Omental fat pad (tissue), 3 donors: ENCODE measurements at regions not wholly inside any gene's neighbourhood (a gene's known extent, or its start where the extent isn't known, plus 50 kb on each side); places are given as distances from the start of the nearest gene placed in this dataset.

ENCODE experiments used
- ATAC-seq: fragments of 150-250 bp; one replicate; pipeline ENCODE4 v1.9.1; 2016; ENCODE audit warnings: mild to moderate bottlenecking, moderate library complexity; ENCODE audit not compliant: low FRiP score
- DNase-seq: peaks from one replicate; pipeline ENCODE4 v3.0.0-alpha.2; 2019; ENCODE audit warnings: low spot score
- TF ChIP-seq, protein P1 (sequence below), 3 donors: fragments of 450-650 bp; IDR thresholded peaks; one replicate each; pipeline ENCODE4 v1.5.1; 2016 to 2017; ENCODE audit warnings: antibody characterized with exemption in 3 of 3, mild to moderate bottlenecking in 3 of 3, moderate library complexity in 2 of 3

DNA sequence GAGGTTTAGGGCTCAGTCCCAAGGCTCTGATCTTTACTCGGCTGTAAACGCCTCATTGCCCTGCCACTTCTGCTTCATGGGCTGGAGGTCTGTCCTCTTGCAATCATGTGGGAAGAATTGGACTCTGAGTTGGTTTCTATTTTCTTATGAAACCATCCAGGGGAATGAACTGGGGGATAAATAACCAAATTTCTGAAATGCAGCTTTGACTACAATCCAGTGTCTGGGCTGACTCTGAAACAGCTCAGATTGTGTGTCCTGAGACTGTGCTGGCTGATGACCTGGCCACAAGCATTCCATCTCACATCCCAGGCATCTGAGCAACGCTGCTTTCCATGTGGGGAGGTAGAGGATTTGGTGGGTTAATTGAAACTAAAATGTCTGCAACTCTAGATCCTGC lies 71.0 kb upstream of the GALNT15 start:
- TF ChIP-seq, protein P1, sequence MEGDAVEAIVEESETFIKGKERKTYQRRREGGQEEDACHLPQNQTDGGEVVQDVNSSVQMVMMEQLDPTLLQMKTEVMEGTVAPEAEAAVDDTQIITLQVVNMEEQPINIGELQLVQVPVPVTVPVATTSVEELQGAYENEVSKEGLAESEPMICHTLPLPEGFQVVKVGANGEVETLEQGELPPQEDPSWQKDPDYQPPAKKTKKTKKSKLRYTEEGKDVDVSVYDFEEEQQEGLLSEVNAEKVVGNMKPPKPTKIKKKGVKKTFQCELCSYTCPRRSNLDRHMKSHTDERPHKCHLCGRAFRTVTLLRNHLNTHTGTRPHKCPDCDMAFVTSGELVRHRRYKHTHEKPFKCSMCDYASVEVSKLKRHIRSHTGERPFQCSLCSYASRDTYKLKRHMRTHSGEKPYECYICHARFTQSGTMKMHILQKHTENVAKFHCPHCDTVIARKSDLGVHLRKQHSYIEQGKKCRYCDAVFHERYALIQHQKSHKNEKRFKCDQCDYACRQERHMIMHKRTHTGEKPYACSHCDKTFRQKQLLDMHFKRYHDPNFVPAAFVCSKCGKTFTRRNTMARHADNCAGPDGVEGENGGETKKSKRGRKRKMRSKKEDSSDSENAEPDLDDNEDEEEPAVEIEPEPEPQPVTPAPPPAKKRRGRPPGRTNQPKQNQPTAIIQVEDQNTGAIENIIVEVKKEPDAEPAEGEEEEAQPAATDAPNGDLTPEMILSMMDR (IDR thresholded peaks at IDR 0.05) = no peak
- ATAC-seq (no peak), DNase-seq (no peak)

DNA sequence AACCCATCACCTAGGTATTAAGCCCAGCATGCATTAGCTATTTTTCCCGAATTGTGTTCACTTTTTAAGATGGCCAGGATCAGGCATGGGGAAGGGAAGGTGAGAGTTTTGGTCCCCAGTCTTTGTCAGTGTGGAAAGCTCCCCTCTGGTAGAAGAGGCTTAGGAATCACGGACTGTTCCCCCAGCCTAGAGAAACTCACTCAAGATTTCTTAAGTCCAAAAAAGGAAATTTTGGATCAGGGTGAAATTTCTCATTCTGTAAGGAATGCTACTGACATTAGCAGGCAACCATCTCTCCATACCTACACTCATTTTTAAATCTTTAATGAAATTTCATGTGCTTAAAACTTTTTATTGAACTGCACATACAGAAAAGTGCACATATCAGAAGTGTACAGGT lies 70.3 kb upstream of the GALNT15 start:
- ATAC-seq = no peak

DNA sequence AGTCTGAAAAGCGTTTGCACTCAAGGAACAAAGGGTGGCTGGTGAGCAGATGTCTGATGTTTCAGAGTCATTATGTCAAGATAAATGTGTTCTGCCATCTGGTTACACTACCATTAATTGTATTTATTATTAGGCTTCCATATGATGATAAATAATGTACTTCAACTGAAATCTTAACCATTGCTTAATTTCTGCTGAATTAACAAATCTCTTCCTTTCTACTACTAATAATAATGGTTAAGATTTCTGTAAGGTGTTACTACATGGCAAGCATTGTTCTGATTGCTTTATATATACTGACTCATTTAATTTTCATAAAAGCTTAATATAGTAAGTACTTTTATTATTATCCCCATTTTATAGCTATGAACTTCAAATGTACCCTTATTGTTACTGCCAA lies 68.4 kb upstream of the GALNT15 start:
- TF ChIP-seq, protein P1 (IDR thresholded peaks at IDR 0.05) = no peak
- no peak for ATAC-seq
- DNase-seq = no peak

More for the DNA sequence above, 70.3 kb upstream of the GALNT15 start:
- TF ChIP-seq, protein P1 (IDR thresholded peaks at IDR 0.05) = no peak
- no peak for DNase-seq

DNA sequence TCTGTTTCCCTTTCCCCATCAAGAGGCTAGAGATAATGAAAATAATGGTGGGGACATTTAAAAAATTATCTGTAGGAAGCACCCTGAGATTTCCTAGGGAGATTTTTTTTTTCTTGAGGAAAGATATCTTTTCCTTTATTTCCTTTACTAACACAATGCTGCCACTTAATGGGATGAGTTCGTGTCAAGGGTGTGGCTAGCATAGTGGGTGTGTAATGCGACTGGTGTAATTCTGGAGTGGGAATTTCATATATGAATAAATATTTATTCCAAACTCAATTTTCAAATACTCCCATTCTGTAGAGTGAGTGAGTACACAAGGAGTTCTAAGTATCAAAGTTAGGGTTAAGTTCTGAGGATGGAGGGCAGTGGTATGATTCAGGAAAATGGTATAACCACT lies 66.1 kb upstream of the GALNT15 start:
- no peak for ATAC-seq
- TF ChIP-seq, protein P1 (IDR thresholded peaks at IDR 0.05) = no peak
- DNase-seq = no peak

DNA sequence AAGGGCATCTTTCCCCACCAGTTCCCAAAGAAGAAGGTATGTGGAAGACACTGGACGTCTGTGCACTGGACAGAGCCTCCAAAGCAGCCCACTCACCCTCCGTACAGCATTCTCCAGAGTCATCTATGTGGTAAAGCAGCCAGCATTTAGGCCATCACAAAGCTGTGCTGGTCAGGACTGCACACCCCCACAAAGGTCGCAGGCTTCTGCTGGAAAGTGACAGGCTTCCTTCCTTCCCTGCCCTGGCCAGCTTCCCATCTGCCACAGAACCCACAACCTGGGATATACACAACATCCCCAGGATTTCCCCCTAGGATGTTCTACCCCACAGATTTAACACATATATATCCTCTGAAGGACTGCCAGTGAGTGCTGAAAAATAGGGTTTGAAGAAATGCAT lies 64.6 kb upstream of the GALNT15 start:
- ATAC-seq = no peak

DNA sequence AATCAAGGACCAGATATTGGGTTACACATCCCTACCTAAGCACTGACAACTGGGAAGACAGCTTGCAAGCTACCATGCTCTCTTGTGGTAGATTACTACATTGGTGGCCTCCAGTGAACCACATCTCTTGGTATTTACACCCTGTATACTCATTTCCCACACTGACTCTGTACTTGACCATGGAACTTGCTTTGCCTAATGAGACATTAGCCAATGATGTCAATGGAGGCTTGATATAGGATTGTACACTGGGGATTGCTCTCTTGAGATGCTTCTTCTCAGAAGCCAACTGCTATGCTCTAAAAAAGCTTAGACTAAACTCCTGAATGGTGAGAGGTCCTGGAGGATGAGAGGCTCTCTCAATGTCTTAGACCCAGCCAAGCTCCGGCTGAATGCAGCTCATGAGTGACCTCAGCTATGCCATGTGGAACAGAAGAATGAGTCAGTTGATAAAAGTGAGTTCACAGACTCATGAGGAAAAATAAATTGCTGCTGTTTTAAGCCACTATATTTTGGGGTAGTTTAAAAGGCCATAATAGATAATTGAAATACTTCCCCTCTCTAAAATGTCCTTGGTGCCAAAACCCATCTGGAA lies 61.5 kb upstream of the GALNT15 start:
- TF ChIP-seq, protein P1 (IDR thresholded peaks at IDR 0.05) = no peak
- DNase-seq (no peak), ATAC-seq (no peak)

More for the DNA sequence above, 64.6 kb upstream of the GALNT15 start:
- DNase-seq = no peak
- TF ChIP-seq, protein P1 (IDR thresholded peaks at IDR 0.05) = no peak

DNA sequence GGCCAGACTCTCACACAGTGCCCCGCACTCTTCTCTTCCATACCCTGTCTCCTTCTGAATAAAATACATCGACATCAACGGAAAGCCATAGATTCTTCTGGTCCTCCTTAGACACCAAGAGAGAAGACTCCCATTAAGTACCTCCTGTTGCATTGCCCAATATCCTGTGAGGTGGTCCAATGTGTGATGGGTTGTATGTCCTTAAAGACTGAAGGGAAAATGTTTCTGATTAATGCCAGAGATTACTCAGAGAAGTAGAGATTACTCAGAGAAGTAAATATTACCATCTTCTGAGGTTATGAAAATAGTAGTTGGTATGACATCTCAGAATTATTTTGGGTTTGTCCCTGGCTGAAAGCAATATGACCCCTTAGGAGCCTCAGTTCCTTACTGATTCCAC lies 60.8 kb upstream of the GALNT15 start:
- TF ChIP-seq, protein P1 (IDR thresholded peaks at IDR 0.05) = no peak
- peak; percentile 52 for ATAC-seq
- DNase-seq = no peak
